HL-60 (cell line): ENCODE measurements at regions not wholly inside any gene's neighbourhood (a gene's known extent, or its start where the extent isn't known, plus 50 kb on each side); places are given as distances from the start of the nearest gene placed in this dataset.

Experiments
- REST ChIP-seq: IDR thresholded peaks from 2 replicates; pipeline ENCODE4 v1.6.1; 2012; ENCODE audit warnings: low read depth; ENCODE audit not compliant: insufficient replicate concordance
- SPI1 ChIP-seq: IDR thresholded peaks from 2 replicates; pipeline ENCODE4 v1.6.1; 2012; ENCODE audit warnings: low read depth, mild to moderate bottlenecking, borderline replicate concordance
- TF ChIP-seq, protein P1 (sequence below): IDR thresholded peaks from one replicate; pipeline ENCODE4 v1.5.1; 2011; ENCODE audit warnings: low read length, control low read depth, inconsistent platforms; ENCODE audit not compliant: insufficient read depth

DNA sequence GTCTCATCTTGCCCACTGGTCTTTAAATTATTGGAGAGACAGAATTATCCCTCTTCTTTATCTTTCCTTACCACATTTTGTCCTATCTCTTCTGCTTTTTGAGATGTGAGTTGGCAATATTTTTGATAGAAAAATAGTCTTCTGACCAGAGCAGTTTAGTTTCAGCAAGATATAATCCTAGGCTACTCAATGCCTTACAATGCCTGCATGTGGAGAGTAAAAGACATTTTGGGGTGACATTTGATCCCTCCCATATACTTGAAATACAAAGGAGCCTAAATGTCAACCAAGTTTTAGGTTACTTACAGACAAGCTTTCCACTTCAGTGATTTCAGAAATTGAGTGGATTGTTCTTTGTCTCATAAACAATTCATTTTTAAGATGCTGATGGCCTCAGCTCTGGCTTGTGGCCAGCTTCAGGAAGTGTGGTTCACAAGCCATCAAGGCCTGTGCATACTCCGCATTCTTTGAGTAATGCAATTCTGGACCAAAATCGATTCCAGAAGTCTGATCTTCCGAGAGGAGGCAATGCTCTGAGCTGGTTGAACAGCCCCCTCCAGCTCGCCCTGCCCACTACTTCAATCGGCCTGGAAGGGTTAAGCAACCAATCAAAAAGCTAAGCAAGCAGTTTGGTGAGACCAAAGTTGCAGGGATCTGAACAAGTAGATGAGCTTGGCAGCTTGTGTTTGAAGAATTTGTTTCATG lies 274.4 kb downstream of the BLID start:
- TF ChIP-seq, protein P1, sequence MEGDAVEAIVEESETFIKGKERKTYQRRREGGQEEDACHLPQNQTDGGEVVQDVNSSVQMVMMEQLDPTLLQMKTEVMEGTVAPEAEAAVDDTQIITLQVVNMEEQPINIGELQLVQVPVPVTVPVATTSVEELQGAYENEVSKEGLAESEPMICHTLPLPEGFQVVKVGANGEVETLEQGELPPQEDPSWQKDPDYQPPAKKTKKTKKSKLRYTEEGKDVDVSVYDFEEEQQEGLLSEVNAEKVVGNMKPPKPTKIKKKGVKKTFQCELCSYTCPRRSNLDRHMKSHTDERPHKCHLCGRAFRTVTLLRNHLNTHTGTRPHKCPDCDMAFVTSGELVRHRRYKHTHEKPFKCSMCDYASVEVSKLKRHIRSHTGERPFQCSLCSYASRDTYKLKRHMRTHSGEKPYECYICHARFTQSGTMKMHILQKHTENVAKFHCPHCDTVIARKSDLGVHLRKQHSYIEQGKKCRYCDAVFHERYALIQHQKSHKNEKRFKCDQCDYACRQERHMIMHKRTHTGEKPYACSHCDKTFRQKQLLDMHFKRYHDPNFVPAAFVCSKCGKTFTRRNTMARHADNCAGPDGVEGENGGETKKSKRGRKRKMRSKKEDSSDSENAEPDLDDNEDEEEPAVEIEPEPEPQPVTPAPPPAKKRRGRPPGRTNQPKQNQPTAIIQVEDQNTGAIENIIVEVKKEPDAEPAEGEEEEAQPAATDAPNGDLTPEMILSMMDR: no peak
- TF ChIP-seq REST: no peak
- no peak for TF ChIP-seq SPI1
